Caco-2 (cell line): ENCODE measurements at regions not wholly inside any gene's neighbourhood (a gene's known extent, or its start where the extent isn't known, plus 50 kb on each side); places are given as distances from the start of the nearest gene placed in this dataset.

Source experiments
- BruUV-seq: library from RNA; stranded (reverse); fragments of 400-500 nt; replicated peaks from 2 replicates; lab custom pipeline; 2021; lab: Mats Ljungman, UMichigan
- CTCF ChIA-PET: fragments of 300-600 bp; sonication (Branson Sonifier 250); formaldehyde crosslinking; loops from one replicate; lab custom pipeline; 2022; ENCODE audit warnings: antibody characterized with exemption; lab: Charles Lee
- POLR2A ChIA-PET: fragments of 300-600 bp; sonication (Branson Sonifier 250); formaldehyde crosslinking; loops from one replicate; lab custom pipeline; 2022; ENCODE audit warnings: antibody characterized with exemption; lab: Charles Lee
- DNase-seq, 2 experiments: peaks; one replicate each; pipeline versions ENCODE4 v3.0.0 to v3.0.0-alpha.2; 2020 to 2022
- H3K27me3 ChIP-seq: replicated peaks from 2 replicates; pipeline ENCODE4 v1.6.0; 2011; ENCODE audit warnings: low read length; ENCODE audit not compliant: control insufficient read depth, insufficient read depth
- H3K36me3 ChIP-seq: 2 replicates; pipeline ENCODE4 v1.5.1; 2011; ENCODE audit warnings: low read length; ENCODE audit not compliant: control insufficient read depth, insufficient read depth
- H3K4me1 ChIP-seq: fragments of 250-450 bp; sonication (Bioruptor Pico); 2 replicates; pipeline ENCODE4 v1.5.1; 2020; ENCODE audit warnings: mild to moderate bottlenecking
- H3K4me3 ChIP-seq: 2 replicates; pipeline ENCODE4 v1.5.1; 2011; ENCODE audit warnings: low read depth, mild to moderate bottlenecking, control low read depth, low read length
- H3K9me3 ChIP-seq: fragments of 250-450 bp; sonication (Bioruptor Pico); 2 replicates; pipeline ENCODE4 v1.5.1; 2020; ENCODE audit warnings: mild to moderate bottlenecking, moderate library complexity
- H3K27ac Mint-ChIP-seq: one replicate; pipeline ENCODE4 v1.8.0; 2022; ENCODE audit warnings: mixed read lengths; ENCODE audit not compliant: unreplicated experiment
- H3K27me3 Mint-ChIP-seq: one replicate; pipeline ENCODE4 v1.8.0; 2022; ENCODE audit warnings: mixed read lengths; ENCODE audit not compliant: insufficient read depth, unreplicated experiment
- H3K36me3 Mint-ChIP-seq: one replicate; pipeline ENCODE4 v1.8.0; 2022; ENCODE audit warnings: mild to moderate bottlenecking, mixed read lengths; ENCODE audit not compliant: insufficient read depth, unreplicated experiment
- H3K4me1 Mint-ChIP-seq: one replicate; pipeline ENCODE4 v1.8.0; 2022; ENCODE audit warnings: low read depth, mixed read lengths; ENCODE audit not compliant: unreplicated experiment
- H3K4me3 Mint-ChIP-seq: one replicate; pipeline ENCODE4 v1.8.0; 2022; ENCODE audit warnings: mild to moderate bottlenecking, moderate library complexity, mixed read lengths; ENCODE audit not compliant: unreplicated experiment
- H3K9me3 Mint-ChIP-seq: one replicate; pipeline ENCODE4 v1.8.0; 2022; ENCODE audit warnings: mixed read lengths; ENCODE audit not compliant: unreplicated experiment
- intact Hi-C: fragments of 100-400 bp; cut with micrococcal nuclease; formaldehyde crosslinking; loops from one replicate; pipeline ENCODE4 v1.10.0; 2022; ENCODE audit not compliant: unreplicated experiment
- TF ChIP-seq, protein P1 (sequence below), 2 experiments: fragments of 200-600 bp in 1 of 2; IDR thresholded peaks; 1 replicate in 1 of 2; 2 replicates in 1 of 2; pipeline versions ENCODE4 v1.5.1 to v1.8.0; 2011 to 2022; ENCODE audit warnings: antibody characterized with exemption in 1 of 2, control low read depth in 1 of 2, inconsistent platforms in 1 of 2, low read depth in 1 of 2, low read length in 1 of 2, mild to moderate bottlenecking in 1 of 2, moderate library complexity in 1 of 2; ENCODE audit not compliant: insufficient read depth in 1 of 2, severe bottlenecking in 1 of 2, unreplicated experiment in 1 of 2

DNA sequence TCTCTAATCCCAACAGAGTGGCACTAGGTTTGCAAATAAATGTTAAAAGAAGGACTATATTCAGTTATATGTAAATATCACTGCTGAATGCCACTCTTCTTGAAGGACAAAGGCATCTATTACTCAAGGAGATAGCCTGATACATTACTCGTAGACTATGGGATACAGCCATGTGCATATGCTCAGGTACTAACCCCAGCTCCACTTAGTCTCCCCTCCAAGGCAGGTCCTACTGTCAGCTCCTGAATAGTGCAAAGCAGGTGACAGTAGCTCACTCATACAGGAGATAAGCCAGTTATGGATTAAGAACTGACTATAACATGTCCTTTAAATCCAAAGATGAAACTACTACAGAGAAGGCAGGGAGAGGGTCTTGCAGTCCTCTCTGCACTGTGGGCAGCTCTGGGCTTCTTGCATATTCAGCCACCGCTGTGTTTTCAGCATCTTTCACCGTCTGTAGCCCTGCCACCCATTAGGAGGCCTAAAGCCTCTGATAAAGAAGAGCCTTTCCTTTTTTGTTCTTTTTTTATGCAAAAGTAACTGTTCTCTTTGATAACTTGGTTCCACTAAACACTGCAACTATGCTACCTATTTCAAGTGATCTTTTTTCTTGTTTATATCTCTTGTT is 135.1 kb upstream of the EPB41L3 start:
- Histone ChIP-seq H3K4me1 (no peaks in the 10 kb centered on the region), H3K4me3 (no peak overlapping the region), H3K36me3 (no peaks in the 10 kb centered on the region), H3K27me3 (no peaks in the 10 kb centered on the region; the same call in 1 of the 2 replicates), H3K9me3 (no peaks in the 10 kb centered on the region)
- no peak overlapping the region for H3K27ac Mint-ChIP-seq
- no peak overlapping the region for H3K4me3 Mint-ChIP-seq
- ChIA-PET CTCF (no interaction called here), POLR2A (no interaction called here)
- peaks cover 8% of the 10 kb centered on the region for H3K27me3 Mint-ChIP-seq
- BruUV-seq, result no TSS peak
- H3K9me3 Mint-ChIP-seq, result no peaks in the 10 kb centered on the region
- intact Hi-C loops, result no loop called here
- no peak for DNase-seq
- no peaks in the 10 kb centered on the region for H3K36me3 Mint-ChIP-seq
- TF ChIP-seq, protein P1, sequence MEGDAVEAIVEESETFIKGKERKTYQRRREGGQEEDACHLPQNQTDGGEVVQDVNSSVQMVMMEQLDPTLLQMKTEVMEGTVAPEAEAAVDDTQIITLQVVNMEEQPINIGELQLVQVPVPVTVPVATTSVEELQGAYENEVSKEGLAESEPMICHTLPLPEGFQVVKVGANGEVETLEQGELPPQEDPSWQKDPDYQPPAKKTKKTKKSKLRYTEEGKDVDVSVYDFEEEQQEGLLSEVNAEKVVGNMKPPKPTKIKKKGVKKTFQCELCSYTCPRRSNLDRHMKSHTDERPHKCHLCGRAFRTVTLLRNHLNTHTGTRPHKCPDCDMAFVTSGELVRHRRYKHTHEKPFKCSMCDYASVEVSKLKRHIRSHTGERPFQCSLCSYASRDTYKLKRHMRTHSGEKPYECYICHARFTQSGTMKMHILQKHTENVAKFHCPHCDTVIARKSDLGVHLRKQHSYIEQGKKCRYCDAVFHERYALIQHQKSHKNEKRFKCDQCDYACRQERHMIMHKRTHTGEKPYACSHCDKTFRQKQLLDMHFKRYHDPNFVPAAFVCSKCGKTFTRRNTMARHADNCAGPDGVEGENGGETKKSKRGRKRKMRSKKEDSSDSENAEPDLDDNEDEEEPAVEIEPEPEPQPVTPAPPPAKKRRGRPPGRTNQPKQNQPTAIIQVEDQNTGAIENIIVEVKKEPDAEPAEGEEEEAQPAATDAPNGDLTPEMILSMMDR (IDR thresholded peaks at IDR 0.05; ENCODE audit: insufficient read depth in 1 of 2, low read depth in 1 of 2, low read length in 1 of 2, severe bottlenecking in 1 of 2, unreplicated experiment in 1 of 2), result no peak
- no peaks in the 10 kb centered on the region for H3K4me1 Mint-ChIP-seq

GRCh38 chr18:5678278-5678677 is 134.5 kb upstream of the EPB41L3 start:
- H3K4me1 ChIP-seq, result no peaks in the 10 kb centered on the region
- H3K4me1 Mint-ChIP-seq, result no peaks in the 10 kb centered on the region
- no peaks in the 10 kb centered on the region for H3K9me3 Mint-ChIP-seq
- no peak overlapping the region for H3K4me3 ChIP-seq
- H3K36me3 Mint-ChIP-seq, result no peaks in the 10 kb centered on the region
- no TSS peak for BruUV-seq
- H3K36me3 ChIP-seq, result no peaks in the 10 kb centered on the region
- no peak overlapping the region for H3K27ac Mint-ChIP-seq
- no peaks in the 10 kb centered on the region; the same call in 1 of the 2 replicates for H3K27me3 ChIP-seq
- ChIA-PET POLR2A (no interaction called here), CTCF (no interaction called here)
- intact Hi-C loops, result no loop called here
- H3K9me3 ChIP-seq, result no peaks in the 10 kb centered on the region
- TF ChIP-seq, protein P1 (IDR thresholded peaks at IDR 0.05; ENCODE audit: insufficient read depth in 1 of 2, low read depth in 1 of 2, low read length in 1 of 2, severe bottlenecking in 1 of 2, unreplicated experiment in 1 of 2), result no peak
- no peak overlapping the region for H3K4me3 Mint-ChIP-seq
- DNase-seq, result no peak
- peaks cover 10% of the 10 kb centered on the region for H3K27me3 Mint-ChIP-seq

DNA sequence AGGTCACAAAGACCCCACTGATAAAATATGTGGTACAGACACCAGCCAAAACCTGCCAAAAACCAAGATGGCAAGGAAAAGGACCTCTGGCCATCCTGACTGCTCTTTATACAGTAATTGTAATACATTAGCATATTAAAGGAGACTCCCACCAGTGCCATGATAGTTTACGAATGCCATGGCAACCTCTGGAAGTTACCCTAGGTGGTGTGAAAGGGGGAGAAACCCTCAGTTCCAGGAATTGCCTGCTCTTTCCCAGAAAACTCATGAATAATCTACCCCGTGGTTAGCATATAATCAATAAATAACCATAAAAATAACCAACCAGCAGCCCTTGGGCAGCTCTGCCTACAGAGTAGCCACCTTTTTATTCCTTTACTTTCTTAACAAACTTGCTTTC is 129.8 kb upstream of the EPB41L3 start:
- intact Hi-C loops, result no loop called here
- no peaks in the 10 kb centered on the region for H3K36me3 Mint-ChIP-seq
- CTCF ChIA-PET, result no interaction called here
- no peaks in the 10 kb centered on the region for H3K4me1 ChIP-seq
- H3K4me3 ChIP-seq, result no peak overlapping the region
- TF ChIP-seq, protein P1 (IDR thresholded peaks at IDR 0.05; ENCODE audit: insufficient read depth in 1 of 2, low read depth in 1 of 2, low read length in 1 of 2, severe bottlenecking in 1 of 2, unreplicated experiment in 1 of 2), result no peak
- H3K27me3 Mint-ChIP-seq, result peaks cover 8% of the 10 kb centered on the region
- POLR2A ChIA-PET, result no interaction called here
- no peaks in the 10 kb centered on the region for H3K9me3 Mint-ChIP-seq
- BruUV-seq, result no TSS peak
- no peaks in the 10 kb centered on the region for H3K4me1 Mint-ChIP-seq
- no peak overlapping the region for H3K27ac Mint-ChIP-seq
- H3K9me3 ChIP-seq, result no peaks in the 10 kb centered on the region
- no peak for DNase-seq
- no peak overlapping the region for H3K4me3 Mint-ChIP-seq
- no peaks in the 10 kb centered on the region; the same call in none of the 2 replicates for H3K27me3 ChIP-seq
- H3K36me3 ChIP-seq, result no peaks in the 10 kb centered on the region
